Kidney epithelial cell (primary cell): ENCODE measurements at regions not wholly inside any gene's neighbourhood (a gene's known extent, or its start where the extent isn't known, plus 50 kb on each side); places are given as distances from the start of the nearest gene placed in this dataset.

ENCODE experiments used
- DNase-seq: peaks from one replicate; pipeline ENCODE4 v3.0.0-alpha.2; 2010; ENCODE audit warnings: low read depth
- H3K27me3 ChIP-seq: 2 replicates; pipeline ENCODE4 v1.6.0; 2011; ENCODE audit warnings: low read length; ENCODE audit not compliant: control insufficient read depth, insufficient read depth
- H3K36me3 ChIP-seq: 2 replicates; pipeline ENCODE4 v1.5.1; 2011; ENCODE audit warnings: low read length; ENCODE audit not compliant: control insufficient read depth, insufficient read depth
- H3K4me3 ChIP-seq: 2 replicates; pipeline ENCODE4 v1.5.1; 2011; ENCODE audit warnings: low read depth, mild to moderate bottlenecking, control low read depth, low read length
- CTCF ChIP-seq: IDR thresholded peaks from 2 replicates; pipeline ENCODE4 v1.5.1; 2011; ENCODE audit warnings: mild to moderate bottlenecking, moderate library complexity, low read length, control low read depth, inconsistent platforms; ENCODE audit not compliant: insufficient read depth, poor library complexity, severe bottlenecking

- no peaks in the 10 kb centered on the region for H3K36me3 ChIP-seq
- no peak overlapping the region for H3K4me3 ChIP-seq
- no peaks in the 10 kb centered on the region for H3K27me3 ChIP-seq
- TF ChIP-seq CTCF = no peak
- DNase-seq = no peak
These were observed 60.6 kb downstream of the OTOR start for GRCh38 chr20:16808796-16809195.

GRCh38 chr20:16810216-16810615, 62.1 kb downstream of the OTOR start:
- DNase-seq = peak; percentile 12
- no peak overlapping the region for H3K4me3 ChIP-seq
- H3K27me3 ChIP-seq = no peaks in the 10 kb centered on the region
- H3K36me3 ChIP-seq = no peaks in the 10 kb centered on the region
- no peak for TF ChIP-seq CTCF

- no peaks in the 10 kb centered on the region for H3K27me3 ChIP-seq
- DNase-seq = no peak
- no peak for TF ChIP-seq CTCF
These were observed 68.0 kb downstream of the OTOR start for GRCh38 chr20:16816192-16816591.

GRCh38 chr20:16819483-16819882, 71.3 kb downstream of the OTOR start:
- no peak overlapping the region for H3K4me3 ChIP-seq
- TF ChIP-seq CTCF = no peak
- no peaks in the 10 kb centered on the region for H3K27me3 ChIP-seq
- DNase-seq = no peak
- no peaks in the 10 kb centered on the region for H3K36me3 ChIP-seq

More at GRCh38 chr20:16816192-16816591, 68.0 kb downstream of the OTOR start:
- no peak overlapping the region for H3K4me3 ChIP-seq
- H3K36me3 ChIP-seq = no peaks in the 10 kb centered on the region

- no peaks in the 10 kb centered on the region for H3K27me3 ChIP-seq
- H3K36me3 ChIP-seq = no peaks in the 10 kb centered on the region
- peak; percentile 93 for TF ChIP-seq CTCF
- DNase-seq = peak; percentile 41
- no peak overlapping the region for H3K4me3 ChIP-seq
These were observed 73.3 kb downstream of the OTOR start for GRCh38 chr20:16821211-16822089.

GRCh38 chr20:16824664-16825063, 76.5 kb downstream of the OTOR start:
- no peak for DNase-seq

More at GRCh38 chr20:16824664-16825063, 76.5 kb downstream of the OTOR start:
- H3K4me3 ChIP-seq = no peak overlapping the region
- TF ChIP-seq CTCF = no peak
- no peaks in the 10 kb centered on the region for H3K36me3 ChIP-seq
- H3K27me3 ChIP-seq = no peaks in the 10 kb centered on the region
